GM23248 (cell line): ENCODE measurements at regions not wholly inside any gene's neighbourhood (a gene's known extent, or its start where the extent isn't known, plus 50 kb on each side); places are given as distances from the start of the nearest gene placed in this dataset.
"Not testable (repeated sequence)": the region's sequence is repeated elsewhere in the genome, so short reads cannot be mapped to it uniquely, and the experiment has no call there.

Experiments used
- EZH2 ChIP-seq: fragments of 200-600 bp; sonication (generic); IDR thresholded peaks from 2 replicates; pipeline ENCODE4 v1.6.1; 2018; ENCODE audit warnings: antibody characterized with exemption, mild to moderate bottlenecking; ENCODE audit not compliant: insufficient read depth, poor library complexity, severe bottlenecking
- EZH2phosphoT487 ChIP-seq: fragments of 200-600 bp; sonication (generic); IDR thresholded peaks from 2 replicates; pipeline ENCODE4 v1.6.1; 2018; ENCODE audit warnings: antibody characterized with exemption, moderate library complexity, mild to moderate bottlenecking, low read depth; ENCODE audit not compliant: insufficient read depth

DNA sequence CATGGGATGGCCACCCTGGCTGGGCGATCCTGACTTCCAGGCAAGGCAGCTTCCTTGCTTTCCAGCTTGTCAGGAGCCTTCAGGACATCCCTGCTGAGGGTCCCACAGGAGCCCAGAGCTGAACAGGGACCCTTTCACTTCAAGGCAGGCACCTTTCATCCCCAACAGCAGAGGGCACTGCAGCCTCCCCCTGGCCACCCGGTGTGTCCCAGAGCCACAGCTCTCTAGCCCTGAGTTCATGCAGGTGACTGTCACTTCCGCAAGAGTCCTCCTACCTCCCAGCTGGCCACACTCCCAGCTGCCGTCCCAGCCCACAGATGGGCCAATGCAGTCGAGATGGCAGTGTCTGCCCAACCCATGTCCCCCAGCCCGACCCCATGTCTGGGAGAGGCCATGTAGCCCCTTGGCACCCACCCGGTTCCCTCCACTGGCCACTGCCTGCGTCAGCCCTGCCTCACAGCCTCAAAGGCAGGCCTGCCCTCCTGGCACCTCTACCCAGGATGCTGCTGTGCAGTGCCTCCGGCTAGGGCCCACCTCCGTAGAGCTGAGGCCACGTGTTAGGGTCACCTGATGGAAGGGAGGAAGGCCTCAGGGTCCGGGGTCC is 248.3 kb downstream of the CCDC74A start:
- not testable (repeated sequence) for TF ChIP-seq EZH2, EZH2phosphoT487
